ENCODE measurements at regions not wholly inside any gene's neighbourhood (a gene's known extent, or its start where the extent isn't known, plus 50 kb on each side); places are given as distances from the start of the nearest gene placed in this dataset.

- no peak for DNase-seq
Observed at GRCh38 chr6:14440215-14440910, 322.8 kb downstream of the CD83 start.

- no peak for DNase-seq
Observed at GRCh38 chr6:14440940-14441781, 323.6 kb downstream of the CD83 start.

DNA sequence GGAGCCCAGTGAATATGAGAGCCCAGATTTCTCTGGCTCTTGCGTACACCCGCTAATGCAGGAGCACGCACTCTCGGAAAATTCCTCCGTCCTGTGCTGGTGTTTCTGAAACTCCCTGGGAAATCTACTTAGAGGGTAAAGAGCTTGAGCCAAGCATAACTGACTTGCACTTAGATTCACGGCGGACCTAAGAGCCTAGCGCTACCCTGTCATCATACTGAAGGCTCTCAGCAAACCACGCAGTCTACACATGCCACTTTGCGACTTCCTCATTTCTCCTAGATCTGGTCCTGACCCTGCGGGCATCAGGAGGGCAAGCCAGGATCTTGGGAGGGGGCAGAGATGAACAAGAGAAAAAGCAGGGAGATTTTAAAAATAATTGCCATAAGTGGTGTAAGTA lies 324.7 kb downstream of the CD83 start:
- no peak for DNase-seq

GRCh38 chr6:14443629-14444268 lies 326.2 kb downstream of the CD83 start:
- DNase-seq: no peak

DNA sequence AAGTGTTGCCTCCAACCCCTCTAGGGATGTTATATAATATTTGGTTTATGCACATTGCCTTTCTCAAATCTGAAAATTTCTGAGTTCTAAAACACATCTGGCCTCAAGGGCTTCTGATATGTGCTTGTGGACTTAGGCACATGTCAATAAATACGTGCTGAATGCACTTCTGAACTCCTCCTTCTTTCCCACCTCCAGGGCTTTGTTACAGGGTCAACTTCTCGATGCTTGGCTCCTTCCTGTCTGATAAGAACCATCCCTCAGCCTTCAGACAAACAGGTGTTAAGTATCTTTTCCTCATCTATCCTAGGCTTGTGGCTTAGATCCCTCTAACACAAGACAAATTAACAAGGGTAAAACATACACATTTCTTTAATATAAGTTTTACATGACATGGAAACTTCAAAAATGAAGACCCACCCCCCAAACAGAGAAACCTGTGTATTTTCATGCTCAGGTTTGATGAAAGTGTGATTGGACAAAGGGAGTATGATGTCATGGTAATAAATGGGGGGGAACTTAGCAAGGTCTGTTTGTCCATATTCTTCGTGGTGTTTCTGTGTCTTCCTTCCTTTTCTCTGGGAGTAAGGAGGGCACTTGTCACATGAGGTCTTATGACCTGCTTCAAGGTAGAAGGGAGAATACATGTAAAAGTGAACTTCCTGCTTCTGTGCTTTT lies 326.9 kb downstream of the CD83 start:
- no peak for DNase-seq

DNA sequence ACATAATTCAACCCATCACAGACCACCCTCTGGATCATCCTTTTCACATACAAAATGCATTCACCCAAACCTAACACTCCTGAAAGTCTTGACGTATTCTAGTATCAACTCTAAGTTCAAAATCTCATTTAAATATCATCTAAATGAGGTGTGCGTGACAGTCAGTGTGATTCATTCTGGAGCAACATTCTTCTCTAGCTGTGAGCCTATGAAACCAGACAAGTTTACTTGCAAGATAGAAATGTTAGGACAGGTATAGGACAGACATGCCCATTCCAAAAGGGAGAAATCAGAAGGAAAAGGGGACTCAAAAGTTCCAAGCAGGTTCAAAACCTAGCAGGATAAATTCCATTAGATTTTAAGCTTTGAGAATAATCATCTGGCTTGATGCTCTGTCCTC lies 329.7 kb downstream of the CD83 start:
- DNase-seq: no peak

DNA sequence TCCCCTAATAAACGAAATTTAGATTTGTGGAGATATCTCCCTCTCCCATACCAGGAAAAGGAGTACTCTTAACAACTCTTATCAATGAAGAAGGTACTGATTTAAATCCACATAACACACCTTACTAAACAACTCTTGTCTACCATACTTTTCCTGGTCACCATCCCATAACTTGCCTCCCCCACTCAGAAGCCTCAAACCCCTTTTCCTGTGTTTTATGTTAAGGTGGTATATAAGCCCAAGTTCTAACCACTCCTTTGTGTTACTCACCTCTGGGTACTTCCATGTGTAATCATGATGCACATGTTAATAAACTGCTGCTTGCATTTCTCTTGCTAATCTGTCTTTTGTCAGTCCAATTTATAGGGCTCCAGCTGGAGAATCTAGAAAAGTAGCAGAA lies 330.7 kb downstream of the CD83 start:
- no peak for DNase-seq

DNA sequence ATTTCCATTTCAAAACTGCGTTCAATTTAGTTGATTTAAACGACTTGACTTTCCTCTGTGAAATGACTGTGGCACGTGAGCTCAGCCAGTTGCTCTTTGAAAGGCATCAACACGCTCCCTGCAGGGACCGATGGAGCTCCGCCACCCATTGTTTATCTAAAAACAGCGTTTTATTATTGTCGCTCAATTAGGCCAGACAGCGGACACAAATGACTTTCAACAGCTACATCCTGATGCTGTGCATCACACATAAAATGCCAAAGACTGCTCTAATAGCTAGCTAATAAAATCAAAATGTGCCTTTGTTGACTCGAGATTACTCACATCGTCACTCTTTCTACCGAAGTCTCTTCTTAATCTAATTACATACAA lies 332.5 kb downstream of the CD83 start:
- DNase-seq: no peak

- DNase-seq: no peak
Observed at GRCh38 chr6:14450578-14450977, 333.0 kb downstream of the CD83 start.

GRCh38 chr6:14451594-14452374 lies 334.2 kb downstream of the CD83 start:
- DNase-seq: no peak

DNA sequence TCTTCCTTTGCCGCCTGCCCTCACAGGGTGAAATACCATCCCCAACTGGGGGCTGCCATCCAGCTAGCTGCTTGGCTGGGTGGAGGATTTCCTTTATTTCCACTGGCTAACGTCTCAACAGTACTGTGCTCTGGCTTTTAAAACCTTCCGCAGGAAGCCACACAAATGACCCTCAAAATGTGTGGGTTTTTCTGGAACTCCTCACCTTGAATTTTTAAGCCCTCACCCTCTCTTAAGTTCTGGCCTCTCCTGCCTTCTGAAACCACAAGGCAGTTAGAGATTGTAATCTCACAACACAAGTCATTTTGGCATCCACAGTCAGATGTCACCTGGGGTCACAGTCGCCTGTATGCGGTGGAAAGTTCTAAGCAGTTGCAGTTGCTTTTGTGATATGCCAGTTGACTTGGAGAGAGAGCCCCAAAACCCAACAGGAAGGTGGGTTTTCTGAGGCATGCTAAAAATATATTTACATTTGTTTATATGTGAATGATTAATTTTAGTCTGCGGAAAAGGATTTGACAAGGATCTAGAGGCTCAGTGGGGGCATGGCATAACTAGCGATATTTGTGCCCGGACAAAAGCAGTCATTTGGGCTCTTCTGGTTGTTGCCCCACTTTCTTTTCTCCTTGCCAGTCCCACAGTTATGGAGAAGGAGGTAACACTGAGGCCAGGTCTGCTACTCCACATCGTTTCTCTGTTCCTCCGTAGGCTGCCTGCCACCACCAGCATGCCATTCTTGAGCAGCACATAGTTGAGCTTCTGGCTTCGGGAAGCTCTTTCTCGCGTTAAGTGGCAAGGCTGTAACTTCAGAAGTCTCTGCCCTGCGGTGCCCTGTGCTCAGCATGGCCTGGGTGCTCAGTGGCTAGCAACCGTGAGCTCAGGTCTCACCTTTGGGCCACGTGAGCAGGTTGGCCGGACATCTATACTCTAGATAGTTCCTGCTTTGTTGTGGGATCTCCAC lies 335.3 kb downstream of the CD83 start:
- DNase-seq: no peak

GRCh38 chr6:14453712-14454472 lies 336.3 kb downstream of the CD83 start:
- DNase-seq: no peak

GRCh38 chr6:14454473-14454775 lies 336.9 kb downstream of the CD83 start:
- no peak for DNase-seq

DNA sequence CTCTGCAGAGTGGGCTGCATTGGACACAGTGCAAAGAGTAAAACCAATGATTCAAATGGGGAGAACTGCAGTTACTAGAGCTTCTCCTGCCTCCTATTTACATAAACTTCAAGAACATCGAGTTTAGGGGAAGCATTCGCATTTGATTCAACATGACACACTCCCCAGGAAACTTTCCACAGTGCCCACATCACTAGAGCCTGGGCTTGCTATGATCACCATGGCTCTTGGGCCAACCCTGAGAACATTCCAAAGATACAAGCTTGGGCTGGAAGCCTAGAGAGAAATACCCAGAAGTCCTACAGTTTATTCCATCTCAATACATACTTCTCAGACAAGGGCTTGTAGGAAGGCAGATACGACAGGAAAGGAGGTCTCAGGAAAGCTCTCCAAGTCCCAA lies 337.9 kb downstream of the CD83 start:
- no peak for DNase-seq

- DNase-seq: no peak
Observed at GRCh38 chr6:14455876-14456648, 338.5 kb downstream of the CD83 start.

- no peak for DNase-seq
Observed at GRCh38 chr6:14456941-14457340, 339.4 kb downstream of the CD83 start.

GRCh38 chr6:14458669-14459266 lies 341.2 kb downstream of the CD83 start:
- DNase-seq: no peak

- DNase-seq: no peak
Observed at GRCh38 chr6:14459315-14459714, 341.7 kb downstream of the CD83 start.

- no peak for DNase-seq
Observed at GRCh38 chr6:14460556-14460955, 343.0 kb downstream of the CD83 start.

Measured in occipital lobe (tissue), 1 donor.